Esophagus muscularis mucosa (tissue), 4 donors: ENCODE measurements at regions not wholly inside any gene's neighbourhood (a gene's known extent, or its start where the extent isn't known, plus 50 kb on each side); places are given as distances from the start of the nearest gene placed in this dataset.

Experiments
- CTCF ChIP-seq, 3 experiments: fragments of 200-600 bp in 2 of 3; fragments of 450-650 bp in 1 of 3; sonication (generic) in 2 of 3; IDR thresholded peaks; one replicate each; pipeline ENCODE4 v1.5.1; 2017 to 2019; ENCODE audit warnings: antibody characterized with exemption in 3 of 3, mild to moderate bottlenecking in 2 of 3, moderate library complexity in 1 of 3
- EP300 ChIP-seq: sonication (generic); formaldehyde crosslinking; IDR thresholded peaks from one replicate; pipeline ENCODE4 v1.6.1; 2017; ENCODE audit warnings: antibody characterized with exemption
- POLR2AphosphoS5 ChIP-seq, 2 donors: sonication (generic); formaldehyde crosslinking; IDR thresholded peaks; one replicate each; pipeline ENCODE4 v1.6.1; 2017; ENCODE audit warnings: antibody characterized with exemption in 2 of 2

GRCh38 chr2:12588986-12589385 lies 127.8 kb upstream of the TRIB2 start:
- no peak for TF ChIP-seq EP300
- TF ChIP-seq POLR2AphosphoS5 (IDR thresholded peaks at IDR 0.05), result no peak
- no peak for TF ChIP-seq CTCF (IDR thresholded peaks at IDR 0.05)
